ENCODE measurements at regions not wholly inside any gene's neighbourhood (a gene's known extent, or its start where the extent isn't known, plus 50 kb on each side); places are given as distances from the start of the nearest gene placed in this dataset.

DNA sequence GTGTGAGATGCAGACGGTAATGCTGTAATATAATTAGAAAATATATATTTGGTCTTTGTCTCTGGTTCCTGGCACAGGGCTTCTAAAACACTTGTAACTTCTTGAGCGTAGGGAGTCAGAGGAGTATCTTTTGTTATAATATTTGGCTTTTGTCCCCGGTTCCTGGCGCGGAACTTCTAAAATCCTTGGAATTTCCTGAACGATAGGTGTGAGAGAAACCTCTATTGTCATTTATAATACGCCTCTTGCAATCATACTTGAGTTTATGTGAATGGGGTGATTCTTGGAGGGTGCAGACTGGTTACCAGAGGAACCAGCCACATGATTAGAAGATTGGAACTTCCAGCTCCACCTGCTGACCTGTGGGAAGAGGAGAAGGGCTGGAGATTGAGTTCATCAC, 54.1 kb upstream of the ZBED5 start:
- BruUV-seq (replicated peaks): no TSS peak
- FAIRE-seq (peak; percentile 55), DNase-seq (ENCODE audit: low read depth, low spot score) (peak; percentile 34)
- H3K9me1 ChIP-seq (replicated peaks; ENCODE audit: control insufficient read depth, extremely low read depth, insufficient read depth, low read length): no peaks in the 10 kb centered on the region
- intact Hi-C loops (cut with micrococcal nuclease): loop anchor here (1.0 to 5.0 kb wide), 4 partner anchors 12 to 104 kb away; partner anchors contain the start of gene EIF4G2
- H3K36me3 ChIP-seq (ENCODE audit: control insufficient read depth in 2 of 2, extremely low read depth in 1 of 2, insufficient read depth in 2 of 2, low read length in 2 of 2): no peaks in the 10 kb centered on the region
- dilution Hi-C loops (cut with MboI; ENCODE audit: extremely low pct_ligation_motif_present, low sequenced_read_pairs): no loop called here
- POLR2A ChIA-PET: interaction anchor here (1.7 kb wide), 1 partner anchor 103 kb away, joined by 13 read pairs; the partner anchor contains the start of gene EIF4G2
- H3K9me3 ChIP-seq (replicated peaks; ENCODE audit: control insufficient read depth, insufficient read depth, low read length): no peaks in the 10 kb centered on the region
- peaks cover 17% of the 10 kb centered on the region for H3K4me1 ChIP-seq (ENCODE audit: control insufficient read depth, extremely low read depth, insufficient read depth, low read length)
- H3K79me2 ChIP-seq (ENCODE audit: control insufficient read depth, insufficient read depth, low read length): no peaks in the 10 kb centered on the region
- H3K9ac ChIP-seq (replicated peaks; ENCODE audit: extremely low read depth, insufficient read depth, low read length): peak overlapping the region; percentile 5
- no peak overlapping the region for H2AFZ ChIP-seq (ENCODE audit: low read depth, low read length)
- no peaks in the 10 kb centered on the region for H3K27me3 ChIP-seq (ENCODE audit: control insufficient read depth in 2 of 2, insufficient read depth in 2 of 2, low read length in 2 of 2)
- no peaks in the 10 kb centered on the region for H4K20me1 ChIP-seq (replicated peaks; ENCODE audit: control insufficient read depth, extremely low read depth, insufficient read depth, low read length)
- H3K4me3 ChIP-seq (replicated peaks in 1 of 3; ENCODE audit: insufficient read depth in 1 of 3, low read depth in 1 of 3, low read length in 3 of 3): no peak overlapping the region
- TF ChIP-seq, protein P1, sequence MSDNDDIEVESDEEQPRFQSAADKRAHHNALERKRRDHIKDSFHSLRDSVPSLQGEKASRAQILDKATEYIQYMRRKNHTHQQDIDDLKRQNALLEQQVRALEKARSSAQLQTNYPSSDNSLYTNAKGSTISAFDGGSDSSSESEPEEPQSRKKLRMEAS (IDR thresholded peaks at IDR 0.05; ENCODE audit: insufficient read depth, insufficient read length): no peak
- TF ChIP-seq EZH2 (IDR thresholded peaks at IDR 0.05; ENCODE audit: borderline replicate concordance, low read depth, low read length, severe bottlenecking): no peak
- TF ChIP-seq POLR2AphosphoS5 (IDR thresholded peaks at IDR 0.05; ENCODE audit: insufficient read depth, low read depth, low read length): no peak
- TF ChIP-seq, protein P2, sequence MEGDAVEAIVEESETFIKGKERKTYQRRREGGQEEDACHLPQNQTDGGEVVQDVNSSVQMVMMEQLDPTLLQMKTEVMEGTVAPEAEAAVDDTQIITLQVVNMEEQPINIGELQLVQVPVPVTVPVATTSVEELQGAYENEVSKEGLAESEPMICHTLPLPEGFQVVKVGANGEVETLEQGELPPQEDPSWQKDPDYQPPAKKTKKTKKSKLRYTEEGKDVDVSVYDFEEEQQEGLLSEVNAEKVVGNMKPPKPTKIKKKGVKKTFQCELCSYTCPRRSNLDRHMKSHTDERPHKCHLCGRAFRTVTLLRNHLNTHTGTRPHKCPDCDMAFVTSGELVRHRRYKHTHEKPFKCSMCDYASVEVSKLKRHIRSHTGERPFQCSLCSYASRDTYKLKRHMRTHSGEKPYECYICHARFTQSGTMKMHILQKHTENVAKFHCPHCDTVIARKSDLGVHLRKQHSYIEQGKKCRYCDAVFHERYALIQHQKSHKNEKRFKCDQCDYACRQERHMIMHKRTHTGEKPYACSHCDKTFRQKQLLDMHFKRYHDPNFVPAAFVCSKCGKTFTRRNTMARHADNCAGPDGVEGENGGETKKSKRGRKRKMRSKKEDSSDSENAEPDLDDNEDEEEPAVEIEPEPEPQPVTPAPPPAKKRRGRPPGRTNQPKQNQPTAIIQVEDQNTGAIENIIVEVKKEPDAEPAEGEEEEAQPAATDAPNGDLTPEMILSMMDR (IDR thresholded peaks at IDR 0.05; ENCODE audit: extremely low read depth in 1 of 2, insufficient read depth in 1 of 2, low read depth in 1 of 2, low read length in 2 of 2): no peak
- TF ChIP-seq GATA2 (IDR thresholded peaks at IDR 0.05; ENCODE audit: insufficient read depth, insufficient read length, low read depth, low read length): no peak
- no peak for TF ChIP-seq POLR2A (IDR thresholded peaks at IDR 0.05; ENCODE audit: low read depth, low read length)
- TF ChIP-seq FOS (IDR thresholded peaks at IDR 0.05; ENCODE audit: borderline replicate concordance, insufficient read depth, low read length): no peak
- no peak for TF ChIP-seq MYC (IDR thresholded peaks at IDR 0.05; ENCODE audit: low read depth, low read length)
- no peak for TF ChIP-seq JUN (IDR thresholded peaks at IDR 0.05; ENCODE audit: borderline replicate concordance, insufficient read depth, insufficient read length, low read depth)
- CTCF ChIA-PET: interaction anchor here (0.9 to 4.4 kb wide), 5 partner anchors 10 to 119 kb away, joined by 3 to 19 read pairs (median 4); no protein-coding TSS in a partner anchor
- no peak overlapping the region for H3K27ac ChIP-seq (ENCODE audit: insufficient read depth, low read depth, low read length)
- peak overlapping the region; percentile 13 for H3K4me2 ChIP-seq (ENCODE audit: insufficient read depth, low read length)
